NCI-H2227 treated with DMSO at 0.1 percent for 48 hours (cell line): ENCODE measurements at regions not wholly inside any gene's neighbourhood (a gene's known extent, or its start where the extent isn't known, plus 50 kb on each side); places are given as distances from the start of the nearest gene placed in this dataset.

Experiments used
- DNase-seq: peaks from one replicate; lab custom pipeline; 2025; lab: John Stamatoyannopoulos, UW

- DNase-seq, result no peak
Measured at GRCh38 chr4:4693258-4693657, 151.4 kb upstream of the STX18 start.

DNA sequence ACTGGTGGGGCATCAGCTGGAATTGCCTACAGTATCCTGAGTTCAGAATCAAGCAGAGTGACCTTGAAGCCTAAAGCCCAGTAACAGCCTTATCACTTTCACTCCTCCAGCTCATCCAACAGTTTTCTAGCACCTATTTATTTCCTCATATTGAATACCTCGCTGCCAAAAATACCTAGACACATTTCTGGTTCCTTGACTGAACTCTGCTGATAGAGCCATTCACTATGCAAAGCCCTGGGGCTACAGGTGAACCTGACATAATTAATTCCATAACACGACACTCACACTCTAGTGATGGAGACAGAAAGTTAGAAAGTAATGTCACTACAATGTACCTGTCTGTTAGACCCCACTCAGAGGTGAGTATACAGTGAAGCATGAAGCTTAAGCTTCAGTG lies 149.0 kb upstream of the STX18 start:
- no peak for DNase-seq

DNA sequence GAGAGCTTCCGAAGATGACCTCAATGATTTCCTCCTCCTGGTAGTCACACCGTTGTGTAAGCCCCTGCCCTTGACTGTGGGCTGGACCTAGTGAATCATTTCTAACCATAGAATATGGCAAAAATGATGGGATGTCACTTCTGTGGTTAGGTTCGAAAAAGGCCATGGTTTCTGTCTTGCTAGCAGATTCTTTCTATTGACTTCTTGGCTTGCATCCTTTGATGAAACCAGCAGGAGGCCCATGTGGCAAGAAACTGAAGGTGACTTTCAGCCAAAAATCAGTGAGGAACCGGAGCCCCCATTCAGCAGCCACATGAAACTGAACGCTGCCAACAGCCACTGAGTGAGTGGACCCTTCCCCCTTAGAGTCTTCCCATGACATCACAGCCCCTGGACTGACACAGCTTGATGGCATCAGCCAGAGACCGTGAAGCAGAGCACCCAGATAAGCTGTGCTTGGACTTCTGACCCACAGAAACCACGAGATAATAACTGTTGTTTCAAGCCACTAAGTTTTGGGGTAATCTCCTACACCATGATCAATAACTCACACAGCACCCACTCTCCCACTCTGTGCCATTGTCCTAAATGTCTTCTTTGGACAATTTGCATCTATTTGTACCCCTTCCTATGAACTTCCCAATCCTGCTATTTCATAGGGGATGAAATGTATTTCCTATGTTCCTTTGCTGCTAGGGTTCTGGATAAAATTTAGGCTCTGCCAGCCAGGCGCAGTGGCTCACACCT lies 148.0 kb upstream of the STX18 start:
- DNase-seq, result no peak

DNA sequence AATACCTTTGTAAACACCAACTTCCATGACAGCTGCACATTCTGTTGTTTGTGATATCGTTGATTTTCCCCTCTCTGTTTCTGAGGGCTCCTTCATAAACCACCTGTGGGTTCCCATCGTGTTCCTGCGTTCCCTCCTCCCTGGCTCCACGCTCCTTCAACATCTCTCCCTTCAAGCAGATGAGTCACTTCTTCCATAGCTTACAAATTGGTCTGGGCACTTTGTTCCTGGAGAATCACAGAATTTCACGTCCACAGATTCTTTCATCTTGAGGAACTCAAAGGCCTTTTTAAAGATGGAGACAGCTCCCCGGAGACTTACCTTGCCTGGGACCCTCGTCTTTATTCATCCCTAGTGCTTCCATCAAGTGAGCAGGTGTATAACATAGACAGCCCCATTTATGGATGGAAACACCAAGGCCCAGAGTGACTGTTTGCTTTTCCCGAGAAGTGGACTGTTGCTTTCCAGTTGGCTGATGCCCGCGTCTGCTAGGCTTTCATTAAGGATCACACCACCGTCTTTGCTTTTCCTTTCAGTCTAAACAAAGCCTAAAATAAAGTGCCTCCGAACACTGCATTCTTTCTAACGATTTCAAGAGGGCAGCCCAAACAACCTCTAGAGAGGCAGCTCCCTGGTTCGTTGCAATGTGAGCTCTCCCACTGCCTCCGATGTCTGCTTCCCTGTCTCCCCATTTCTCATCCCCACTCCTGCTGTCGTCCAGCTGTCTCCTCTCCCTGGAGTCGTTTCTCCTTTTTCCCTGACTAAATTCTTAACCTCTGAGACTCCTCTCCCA lies 146.3 kb upstream of the STX18 start:
- DNase-seq, result no peak

GRCh38 chr4:4687100-4687499 lies 145.3 kb upstream of the STX18 start:
- no peak for DNase-seq

DNA sequence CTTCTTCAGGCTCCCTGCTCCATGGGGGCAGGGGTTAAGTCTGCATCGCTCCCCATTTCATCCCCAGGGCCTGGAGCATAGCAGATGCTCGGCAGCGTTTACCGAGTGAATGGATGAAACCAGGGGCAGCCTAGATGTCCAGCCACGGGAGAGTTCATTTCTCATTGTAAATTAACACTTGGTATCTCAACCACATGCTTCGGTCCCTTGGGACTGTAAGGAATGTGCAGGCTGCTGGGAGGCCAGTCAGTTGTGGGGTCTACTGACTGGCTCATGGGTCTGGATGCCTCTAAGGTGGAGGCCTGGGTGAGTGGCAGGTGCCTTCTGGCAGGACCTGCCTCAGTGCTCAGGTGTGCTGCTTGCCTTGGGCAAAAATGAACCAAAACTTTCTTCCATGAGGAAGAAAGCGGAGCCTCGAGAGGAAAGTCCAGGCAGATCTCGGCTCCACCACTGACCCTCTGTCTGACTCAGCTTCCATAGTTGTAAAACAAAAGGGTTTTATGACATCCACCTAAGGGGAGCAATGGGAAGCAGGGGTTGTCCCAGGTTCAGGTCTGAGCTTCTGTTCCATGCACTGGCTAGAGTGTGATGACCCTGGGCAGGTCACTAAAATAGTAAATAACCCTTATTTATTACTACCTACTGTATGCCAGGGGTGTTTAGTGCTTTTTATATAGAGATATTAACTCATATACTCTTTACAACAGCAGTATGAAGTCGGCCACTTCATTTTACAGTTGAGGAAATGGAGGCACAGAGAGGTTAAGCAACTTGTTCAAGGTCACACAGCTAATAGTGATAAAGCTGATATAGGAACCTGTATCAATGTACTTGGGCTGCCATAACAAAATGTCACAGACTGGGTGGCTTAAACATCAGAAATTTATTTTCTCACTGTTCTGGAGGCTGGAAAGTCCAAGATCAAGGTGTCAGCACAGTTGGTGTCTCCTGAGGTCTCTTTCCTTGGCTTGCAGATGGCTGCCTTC lies 144.3 kb upstream of the STX18 start:
- no peak for DNase-seq

DNA sequence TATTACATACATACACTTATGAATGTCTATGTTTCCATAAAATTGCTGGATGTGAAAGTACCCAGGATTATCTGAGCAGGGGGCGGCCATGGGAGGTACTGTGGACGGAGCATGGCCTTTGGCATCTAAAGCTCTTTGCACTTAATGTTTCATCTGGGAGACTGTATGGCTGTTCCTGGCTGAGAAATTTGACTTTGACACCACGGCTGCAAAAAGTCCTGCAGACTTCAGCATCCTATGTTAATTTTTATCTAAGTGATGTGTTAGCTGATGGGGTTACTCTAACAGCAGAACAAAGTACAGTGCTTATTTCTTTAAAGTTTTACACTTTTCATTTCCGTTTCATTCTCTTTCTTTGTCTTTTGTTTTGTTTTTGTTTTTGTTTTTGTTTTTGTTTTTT lies 139.8 kb upstream of the STX18 start:
- DNase-seq, result no peak

- DNase-seq, result no peak
Measured at GRCh38 chr4:4680758-4681157, 138.9 kb upstream of the STX18 start.

GRCh38 chr4:4680243-4680642 lies 138.4 kb upstream of the STX18 start:
- no peak for DNase-seq

- peak; percentile 40 for DNase-seq
Measured at GRCh38 chr4:4677556-4678522, 136.0 kb upstream of the STX18 start.

- no peak for DNase-seq
Measured at GRCh38 chr4:4675641-4676040, 133.8 kb upstream of the STX18 start.

- no peak for DNase-seq
Measured at GRCh38 chr4:4675051-4675581, 133.3 kb upstream of the STX18 start.

- no peak for DNase-seq
Measured at GRCh38 chr4:4673070-4673469, 131.2 kb upstream of the STX18 start.

DNA sequence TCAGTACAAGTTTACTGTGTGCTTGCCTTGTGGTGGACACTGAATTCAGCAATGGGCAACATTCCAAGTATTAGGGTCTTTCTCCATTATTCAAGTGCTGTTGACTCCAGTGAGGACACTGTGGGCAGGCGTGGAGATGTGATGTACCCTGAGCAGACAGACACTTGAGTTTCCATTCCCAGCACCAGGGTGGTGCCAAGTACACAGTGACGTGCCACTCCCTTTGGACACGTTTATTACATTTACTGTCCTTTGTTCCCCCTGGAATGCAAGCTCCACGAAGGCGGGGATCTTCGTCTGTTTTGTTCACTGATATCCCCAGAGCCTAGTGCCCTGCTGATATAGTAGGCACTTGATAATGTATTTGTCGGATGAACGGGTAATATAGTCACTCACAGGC lies 130.6 kb upstream of the STX18 start:
- no peak for DNase-seq

DNA sequence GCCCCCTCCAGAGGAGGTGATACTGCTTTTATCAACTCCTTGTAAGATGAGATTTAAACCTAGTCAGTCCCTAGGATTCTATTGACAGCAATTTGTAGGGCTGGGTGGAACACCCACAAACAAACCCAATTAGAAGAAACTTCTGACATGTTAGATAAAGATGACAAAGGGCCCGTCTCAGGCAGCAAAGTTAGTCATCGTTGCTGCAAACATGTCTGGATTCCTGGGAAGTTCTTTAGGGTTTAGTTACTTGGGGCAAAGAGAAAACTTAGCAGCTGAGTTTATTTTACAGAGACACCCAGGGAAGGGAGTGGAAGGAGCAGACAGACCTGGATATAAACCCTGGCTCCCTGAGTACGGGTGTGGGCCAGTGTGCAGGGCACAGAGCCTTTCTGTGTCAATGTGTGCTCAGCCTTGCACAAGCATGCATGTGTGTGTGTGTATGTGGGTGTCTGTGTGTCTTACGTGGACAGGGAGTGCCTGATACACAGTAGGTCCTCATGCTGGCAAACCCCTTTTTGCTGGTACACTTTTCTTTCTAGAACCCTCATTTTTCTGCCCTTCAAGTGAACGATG lies 130.0 kb upstream of the STX18 start:
- DNase-seq, result no peak

DNA sequence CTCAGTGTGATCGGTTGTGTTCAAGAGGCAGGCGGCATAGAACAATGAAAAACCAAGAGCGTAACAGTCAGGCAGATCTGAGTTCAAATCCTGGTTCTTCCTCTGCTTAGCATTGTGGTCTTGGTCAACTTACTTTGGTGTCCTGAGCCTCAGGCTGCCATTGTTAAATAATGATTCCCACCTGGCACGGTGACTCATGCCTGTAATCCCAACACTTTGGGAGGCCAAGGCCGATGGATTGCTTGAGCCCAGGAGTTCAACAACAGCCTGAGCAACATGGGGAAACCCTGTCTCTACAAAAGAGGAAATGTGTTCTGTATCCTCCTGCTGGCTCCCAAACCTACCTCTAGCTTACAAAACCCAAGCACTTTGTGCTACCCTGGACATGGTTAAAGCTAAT lies 129.0 kb upstream of the STX18 start:
- no peak for DNase-seq

GRCh38 chr4:4668355-4669210 lies 126.7 kb upstream of the STX18 start:
- DNase-seq, result no peak

DNA sequence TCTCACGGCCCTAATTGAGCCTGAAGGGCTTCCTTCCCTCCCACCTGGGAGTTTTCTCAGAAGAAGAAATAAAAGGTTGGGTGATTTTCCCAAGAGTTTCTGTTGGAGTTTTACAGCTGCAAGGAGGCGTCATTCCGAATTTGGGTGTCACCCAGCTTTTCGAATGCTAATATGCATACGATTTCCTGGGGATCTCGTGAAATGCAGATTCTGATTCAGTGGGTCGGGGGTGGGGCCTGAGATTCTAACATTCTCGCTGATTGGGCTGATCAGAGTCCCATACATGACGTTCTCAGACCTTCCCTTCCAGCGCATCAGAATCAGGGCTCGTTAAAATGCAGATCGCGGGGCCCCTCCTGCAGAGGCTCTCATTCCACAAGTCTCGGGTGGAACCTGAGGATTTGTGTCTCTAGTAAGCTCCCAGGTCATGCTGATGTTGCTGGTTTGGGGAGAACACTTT lies 125.8 kb upstream of the STX18 start:
- no peak for DNase-seq
